IPS DF 4.7 (cell line): ENCODE measurements at regions not wholly inside any gene's neighbourhood (a gene's known extent, or its start where the extent isn't known, plus 50 kb on each side); places are given as distances from the start of the nearest gene placed in this dataset.

Experiments used
- DNase-seq: peaks from one replicate; pipeline ENCODE4 v3.0.0-alpha.2; 2013; ENCODE audit warnings: low spot score; ENCODE audit errors: extremely low read depth

DNA sequence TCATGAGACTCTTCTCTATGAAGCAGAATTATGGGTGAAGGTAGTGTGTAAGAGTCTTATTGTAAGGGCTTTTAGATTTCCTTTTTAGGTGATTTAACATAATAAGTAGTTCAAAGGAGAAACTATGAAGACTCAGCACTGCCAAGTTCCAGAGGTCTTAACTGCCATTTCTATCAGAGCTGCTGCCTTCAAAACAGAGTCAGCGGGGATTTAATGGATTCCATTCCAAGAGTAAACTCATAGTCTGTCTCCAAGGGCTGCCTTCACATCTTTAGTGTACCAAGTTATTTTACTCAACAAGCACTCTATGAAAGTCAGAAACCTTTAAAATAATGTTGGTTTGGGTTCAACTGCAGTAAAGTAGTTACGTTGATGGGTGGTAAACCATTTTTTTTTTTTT, 289.6 kb upstream of the HTR2A start:
- DNase-seq = no peak

DNA sequence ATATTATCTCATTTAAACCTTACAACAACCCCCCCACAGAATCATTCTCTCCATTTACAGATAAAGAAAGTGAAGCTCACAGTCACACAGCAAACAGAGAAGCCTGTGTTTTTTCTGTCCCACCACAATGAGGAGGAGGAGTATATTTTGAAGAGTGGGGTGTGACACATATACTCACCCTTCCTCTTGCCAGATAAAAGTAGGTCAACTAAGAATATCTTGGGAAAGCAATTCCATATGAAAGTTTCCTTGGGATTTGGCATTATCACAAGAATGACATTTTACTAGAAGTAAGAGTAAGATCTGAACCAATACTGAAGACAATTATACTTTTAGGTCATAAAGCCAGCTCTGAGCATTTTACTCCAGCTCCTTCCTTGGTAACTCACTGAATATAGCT, 287.5 kb upstream of the HTR2A start:
- DNase-seq = no peak

DNA sequence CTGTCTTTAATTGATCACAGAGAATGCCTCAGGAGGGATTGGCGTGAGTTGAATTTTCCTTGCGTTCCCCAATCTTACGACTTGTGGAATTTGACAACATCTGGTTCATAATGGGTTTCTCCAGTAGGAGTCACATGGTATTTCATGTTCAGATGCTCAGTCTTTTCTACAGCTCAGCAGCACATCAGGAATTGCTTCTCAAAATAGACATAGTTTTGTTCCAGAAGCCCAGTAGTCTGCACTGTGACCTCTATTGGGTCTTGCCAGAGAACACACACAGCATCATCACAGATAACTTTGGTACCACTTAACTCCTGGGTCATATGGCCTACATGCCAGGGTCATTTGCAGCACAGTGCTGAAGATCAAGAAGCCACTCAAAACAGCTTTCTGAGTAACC, 282.5 kb upstream of the HTR2A start:
- DNase-seq = no peak

GRCh38 chr13:47178090-47178950, 281.5 kb upstream of the HTR2A start:
- no peak for DNase-seq

DNA sequence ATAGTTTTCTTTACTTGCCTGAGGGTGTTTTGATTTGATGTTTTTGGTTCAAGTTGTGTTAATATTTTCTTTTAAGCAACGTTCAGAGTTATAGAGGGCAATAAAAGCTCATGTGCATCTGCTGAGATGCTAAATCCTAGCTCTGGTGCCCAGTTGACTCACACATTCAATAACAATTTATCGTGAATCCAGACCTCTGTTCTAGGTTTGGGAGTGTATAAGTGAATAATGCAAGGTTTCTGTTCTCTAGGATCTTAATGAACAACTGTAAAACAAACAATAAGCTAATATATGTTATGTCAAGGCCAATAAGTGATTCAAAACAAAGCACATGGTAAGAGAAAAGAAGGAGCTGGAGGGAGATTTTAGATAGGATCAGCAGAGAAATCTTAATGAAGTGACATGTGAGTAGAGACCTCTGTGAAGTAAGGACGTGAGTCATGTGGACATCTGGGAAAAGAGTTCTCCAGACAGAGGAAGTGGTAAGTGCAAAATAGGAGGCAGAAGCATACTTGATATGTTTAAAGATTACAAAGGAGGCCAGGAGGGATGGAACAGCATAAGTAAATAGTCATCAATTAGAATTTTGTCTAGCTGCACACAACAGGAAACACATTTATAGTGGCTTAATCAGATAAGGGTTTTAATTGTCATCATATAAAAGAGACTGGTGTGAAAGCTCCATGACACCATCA, 278.5 kb upstream of the HTR2A start:
- DNase-seq = no peak

DNA sequence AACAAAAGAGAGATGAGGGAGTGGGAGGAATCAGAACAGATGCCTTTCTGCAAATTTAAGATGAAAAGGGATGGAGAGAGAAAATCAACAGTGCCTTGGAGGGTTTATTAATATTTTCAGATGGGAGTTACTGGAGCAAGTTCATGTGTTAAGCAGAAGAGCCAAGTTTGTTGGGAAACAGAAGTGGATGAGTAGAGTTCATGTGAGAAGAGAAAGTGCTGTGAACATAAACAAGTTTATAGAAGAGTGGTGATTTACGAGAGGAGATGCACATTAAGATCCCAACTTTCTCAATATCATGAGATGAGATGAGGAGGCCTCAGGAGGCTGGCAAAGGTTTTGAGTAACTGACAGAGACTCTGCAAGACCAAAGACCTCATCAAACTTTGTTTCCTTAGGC, 274.1 kb upstream of the HTR2A start:
- DNase-seq = no peak

- no peak for DNase-seq
Observed at GRCh38 chr13:47168618-47169017, 271.8 kb upstream of the HTR2A start.

DNA sequence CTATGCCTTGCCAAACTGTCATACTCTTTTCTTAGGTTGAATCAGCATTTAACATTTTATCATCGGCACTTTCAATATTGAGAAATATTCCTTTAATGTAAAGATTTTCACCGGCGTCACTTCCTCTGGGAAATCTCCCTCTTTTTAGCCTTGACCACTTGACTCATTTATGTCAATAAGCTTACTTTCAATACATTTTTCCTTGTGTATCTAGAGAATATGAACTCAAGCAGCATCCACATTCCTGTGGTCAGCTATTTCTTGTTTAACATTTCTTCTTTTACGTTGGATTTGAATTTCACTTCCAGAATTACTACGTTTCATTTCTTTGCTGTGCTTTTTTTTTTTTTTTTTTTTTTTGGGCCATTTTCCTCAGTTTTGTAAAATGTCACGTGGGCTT, 271.2 kb upstream of the HTR2A start:
- DNase-seq = no peak

- no peak for DNase-seq
Observed at GRCh38 chr13:47166336-47166735, 269.5 kb upstream of the HTR2A start.

DNA sequence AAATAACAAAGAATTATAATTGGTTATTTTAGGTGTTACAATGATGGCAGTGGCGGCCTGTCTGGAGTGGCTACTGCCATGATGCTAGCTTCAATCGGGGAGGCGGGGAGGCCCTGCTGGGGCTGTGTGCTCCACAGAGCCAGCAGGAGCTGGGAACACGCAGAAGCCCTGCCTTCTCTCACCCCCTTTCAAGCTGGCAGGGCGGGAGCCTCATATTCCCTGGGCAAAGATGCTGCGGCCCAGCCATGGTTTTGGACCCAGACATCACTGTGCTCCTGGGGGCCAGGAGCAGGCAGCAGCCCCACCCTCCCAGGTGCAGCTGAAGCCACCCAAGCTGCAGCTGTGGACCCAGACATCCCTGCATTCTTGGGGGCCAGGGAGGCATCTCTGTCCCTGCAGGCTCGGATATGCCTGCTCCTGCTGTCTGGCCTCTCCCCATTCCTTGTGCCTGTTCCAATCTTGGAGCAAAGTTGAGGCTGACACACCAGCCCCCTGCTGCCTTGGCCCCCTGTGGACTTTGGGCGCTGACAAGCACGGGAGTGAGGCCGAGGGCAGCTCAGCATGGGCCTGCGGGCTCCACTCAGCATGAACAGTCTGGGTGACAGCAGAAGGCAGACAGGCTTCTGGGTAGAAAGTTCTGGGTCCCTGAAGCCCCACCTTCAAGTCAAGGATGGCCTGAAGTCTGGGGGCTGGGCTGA, 263.1 kb upstream of the HTR2A start:
- DNase-seq = no peak

DNA sequence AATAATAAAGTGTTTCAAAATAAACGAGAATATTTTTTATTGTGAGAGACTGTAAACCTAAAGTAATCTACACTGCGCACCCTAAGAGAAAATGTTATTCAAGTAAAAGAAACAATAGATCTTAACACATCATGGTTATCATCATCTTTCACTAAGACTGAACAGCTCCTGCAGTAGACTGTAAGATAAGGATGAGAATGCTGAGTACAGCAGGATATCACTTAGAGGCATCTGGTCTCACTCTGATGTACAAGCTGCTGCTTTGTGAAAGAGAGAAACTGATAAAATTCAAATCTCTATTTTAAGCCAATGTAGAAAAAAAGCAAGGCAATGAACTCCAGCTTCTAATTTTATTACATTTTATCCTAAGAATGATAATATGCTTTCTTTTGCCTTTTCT, 261.7 kb upstream of the HTR2A start:
- DNase-seq = no peak

DNA sequence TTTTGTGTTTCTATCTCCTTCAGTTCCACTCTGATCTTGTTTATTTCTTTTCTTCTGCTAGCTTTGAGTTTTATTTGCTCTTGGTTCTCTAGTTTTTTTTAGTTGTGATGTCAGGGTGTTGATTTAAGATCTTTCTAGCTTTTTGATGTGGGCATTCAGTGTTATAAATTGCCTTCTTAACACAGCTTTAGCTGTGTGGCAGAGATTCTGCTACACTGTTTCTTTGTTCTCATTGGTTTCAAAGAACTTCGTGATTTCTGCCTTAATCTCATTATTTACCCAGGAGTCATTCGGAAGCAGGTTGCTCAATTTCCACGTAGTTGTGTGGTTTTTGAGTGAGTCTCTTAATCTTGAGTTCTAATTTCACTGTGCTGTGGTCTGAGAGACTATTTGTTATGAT, 251.7 kb upstream of the HTR2A start:
- DNase-seq = no peak

- DNase-seq = no peak
Observed at GRCh38 chr13:47147812-47148119, 250.9 kb upstream of the HTR2A start.

DNA sequence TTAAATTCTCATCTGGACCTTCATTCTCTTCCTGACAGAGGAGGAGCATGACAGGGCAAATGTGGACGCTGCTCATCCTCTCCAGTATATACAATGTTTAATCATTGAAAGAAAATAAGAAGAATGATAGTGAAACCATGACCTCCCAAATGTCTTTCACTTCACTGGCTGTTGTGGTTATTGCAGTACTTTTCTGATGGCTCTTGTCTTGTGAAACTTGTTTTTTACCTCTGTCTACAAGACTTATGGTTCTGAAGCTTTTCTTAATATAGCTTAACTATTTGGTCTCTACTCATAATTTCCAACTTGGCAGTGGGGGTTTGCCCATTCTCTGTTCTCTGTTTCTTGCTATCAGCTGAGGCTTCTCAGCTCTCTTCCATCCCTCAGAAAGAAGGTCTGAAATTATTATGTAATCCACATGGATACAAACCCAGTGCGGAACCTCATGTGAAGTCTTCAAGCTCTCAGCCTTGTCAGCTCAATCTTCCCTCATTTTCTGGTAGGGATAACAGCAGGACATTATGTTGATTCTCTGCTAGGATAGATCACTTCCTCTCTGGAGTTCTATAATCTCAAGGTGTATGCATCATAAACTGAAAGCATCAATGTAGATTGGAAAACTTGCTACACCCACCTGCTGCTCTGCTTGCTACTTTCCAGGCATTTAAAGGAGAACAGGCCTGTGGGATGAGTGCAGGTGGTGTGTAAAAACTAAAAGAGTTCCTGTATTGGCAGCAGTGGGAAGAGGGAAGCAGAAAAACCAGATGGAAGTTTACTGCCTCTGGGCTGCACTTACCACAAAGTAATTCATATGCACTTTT, 250.3 kb upstream of the HTR2A start:
- DNase-seq = no peak

GRCh38 chr13:47146136-47146535, 249.3 kb upstream of the HTR2A start:
- no peak for DNase-seq

GRCh38 chr13:47144782-47145181, 247.9 kb upstream of the HTR2A start:
- no peak for DNase-seq

- no peak for DNase-seq
Observed at GRCh38 chr13:47142105-47142504, 245.3 kb upstream of the HTR2A start.

- no peak for DNase-seq
Observed at GRCh38 chr13:47139519-47139918, 242.7 kb upstream of the HTR2A start.

DNA sequence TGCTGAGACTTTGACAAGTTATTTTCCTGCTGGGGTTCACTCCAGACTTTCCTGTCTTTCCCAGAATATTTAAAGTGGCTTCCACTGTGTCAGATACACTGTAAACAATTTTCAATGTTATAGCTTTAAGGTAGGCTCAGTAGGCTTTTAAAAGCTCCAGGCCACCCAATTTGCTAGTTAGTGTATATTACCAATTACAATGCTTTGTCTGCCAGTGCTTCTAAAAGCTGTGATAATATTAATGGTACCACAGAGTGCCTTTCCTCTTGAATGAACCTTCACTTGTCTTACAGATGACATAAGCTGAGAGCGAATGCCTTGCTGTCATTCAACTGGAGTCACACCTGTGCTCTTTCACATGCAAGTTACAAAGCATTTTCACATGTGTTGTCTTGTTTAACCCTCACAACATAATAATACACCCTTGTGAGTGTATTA, 239.7 kb upstream of the HTR2A start:
- DNase-seq = no peak

GRCh38 chr13:47135800-47136503, 239.1 kb upstream of the HTR2A start:
- DNase-seq = no peak

GRCh38 chr13:47134939-47135489, 238.2 kb upstream of the HTR2A start:
- no peak for DNase-seq
